ENCODE measurements at regions not wholly inside any gene's neighbourhood (a gene's known extent, or its start where the extent isn't known, plus 50 kb on each side); places are given as distances from the start of the nearest gene placed in this dataset.

- no peak for DNase-seq (ENCODE audit: extremely low read depth in 1 of 2, low read depth in 1 of 2)
Measured at GRCh38 chr6:14968056-14968637, 277.7 kb upstream of the JARID2 start.

GRCh38 chr6:14969126-14969525, 276.7 kb upstream of the JARID2 start:
- no peak for DNase-seq (ENCODE audit: extremely low read depth in 1 of 2, low read depth in 1 of 2)

GRCh38 chr6:14972379-14973067, 273.3 kb upstream of the JARID2 start:
- DNase-seq (ENCODE audit: extremely low read depth in 1 of 2, low read depth in 1 of 2): no peak

- no peak for DNase-seq (ENCODE audit: extremely low read depth in 1 of 2, low read depth in 1 of 2)
Measured at GRCh38 chr6:14974372-14974771, 271.5 kb upstream of the JARID2 start.

GRCh38 chr6:14974792-14975470, 270.9 kb upstream of the JARID2 start:
- no peak for DNase-seq (ENCODE audit: extremely low read depth in 1 of 2, low read depth in 1 of 2)

GRCh38 chr6:14975471-14975817, 270.4 kb upstream of the JARID2 start:
- no peak for DNase-seq (ENCODE audit: extremely low read depth in 1 of 2, low read depth in 1 of 2)

- DNase-seq (ENCODE audit: extremely low read depth in 1 of 2, low read depth in 1 of 2): no peak
Measured at GRCh38 chr6:14977747-14978382, 268.0 kb upstream of the JARID2 start.

GRCh38 chr6:14981960-14982359, 263.9 kb upstream of the JARID2 start:
- DNase-seq (ENCODE audit: extremely low read depth in 1 of 2, low read depth in 1 of 2): no peak

GRCh38 chr6:14983599-14984518, 262.0 kb upstream of the JARID2 start:
- no peak for DNase-seq (ENCODE audit: extremely low read depth in 1 of 2, low read depth in 1 of 2)

GRCh38 chr6:14984519-14984853, 261.4 kb upstream of the JARID2 start:
- no peak for DNase-seq (ENCODE audit: extremely low read depth in 1 of 2, low read depth in 1 of 2)

GRCh38 chr6:14985366-14985765, 260.5 kb upstream of the JARID2 start:
- no peak for DNase-seq (ENCODE audit: extremely low read depth in 1 of 2, low read depth in 1 of 2)

- DNase-seq (ENCODE audit: extremely low read depth in 1 of 2, low read depth in 1 of 2): no peak
Measured at GRCh38 chr6:14986370-14986769, 259.5 kb upstream of the JARID2 start.

GRCh38 chr6:14987490-14987889, 258.4 kb upstream of the JARID2 start:
- DNase-seq (ENCODE audit: extremely low read depth in 1 of 2, low read depth in 1 of 2): no peak

GRCh38 chr6:14992382-14992781, 253.5 kb upstream of the JARID2 start:
- no peak for DNase-seq (ENCODE audit: extremely low read depth in 1 of 2, low read depth in 1 of 2)

GRCh38 chr6:14995208-14995607, 250.7 kb upstream of the JARID2 start:
- DNase-seq (ENCODE audit: extremely low read depth in 1 of 2, low read depth in 1 of 2): no peak

- no peak for DNase-seq (ENCODE audit: extremely low read depth in 1 of 2, low read depth in 1 of 2)
Measured at GRCh38 chr6:14995966-14996602, 249.8 kb upstream of the JARID2 start.

- no peak for DNase-seq (ENCODE audit: extremely low read depth in 1 of 2, low read depth in 1 of 2)
Measured at GRCh38 chr6:14996892-14997291, 249.0 kb upstream of the JARID2 start.

- no peak for DNase-seq (ENCODE audit: extremely low read depth in 1 of 2, low read depth in 1 of 2)
Measured at GRCh38 chr6:14997507-14997906, 248.4 kb upstream of the JARID2 start.

- DNase-seq (ENCODE audit: extremely low read depth in 1 of 2, low read depth in 1 of 2): no peak
Measured at GRCh38 chr6:14999106-14999505, 246.8 kb upstream of the JARID2 start.

- no peak for DNase-seq (ENCODE audit: extremely low read depth in 1 of 2, low read depth in 1 of 2)
Measured at GRCh38 chr6:15001326-15001910, 244.5 kb upstream of the JARID2 start.
